A673 (cell line): ENCODE measurements at regions not wholly inside any gene's neighbourhood (a gene's known extent, or its start where the extent isn't known, plus 50 kb on each side); places are given as distances from the start of the nearest gene placed in this dataset.

Source experiments
- EZH2 ChIP-seq: fragments of 200-600 bp; sonication (generic); IDR thresholded peaks from 2 replicates; pipeline ENCODE4 v1.6.1; 2017; ENCODE audit warnings: borderline replicate concordance, low read depth, mild to moderate bottlenecking, mixed read lengths, antibody characterized with exemption, low read length; ENCODE audit not compliant: poor library complexity, severe bottlenecking
- TF ChIP-seq, protein P1 (sequence below): fragments of 300-800, 200-600 bp; sonication (generic); conservative IDR thresholded peaks from 2 replicates; pipeline ENCODE4 v1.5.1; 2017; ENCODE audit warnings: low read depth, mild to moderate bottlenecking, antibody characterized with exemption, low read length, moderate library complexity, mixed read lengths

DNA sequence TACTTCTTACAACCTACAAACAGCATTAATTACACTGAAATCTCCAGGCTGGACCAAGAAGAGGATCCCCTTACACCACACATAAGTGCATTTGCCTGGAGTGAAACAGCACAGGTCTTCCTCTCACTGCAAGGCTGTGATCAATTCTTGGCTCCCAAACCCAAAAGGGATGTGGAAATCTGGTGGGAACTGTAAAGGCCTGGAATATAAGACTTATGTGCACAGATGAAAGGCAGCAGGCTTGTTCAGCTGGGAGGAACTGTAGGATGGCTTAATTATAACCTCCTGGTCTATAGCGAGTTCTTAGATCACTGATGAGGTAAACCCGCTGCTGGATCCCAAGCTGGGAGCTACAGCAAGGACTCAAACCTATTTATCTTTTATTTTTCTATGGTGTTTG lies 182.9 kb upstream of the TNC start:
- TF ChIP-seq, protein P1, sequence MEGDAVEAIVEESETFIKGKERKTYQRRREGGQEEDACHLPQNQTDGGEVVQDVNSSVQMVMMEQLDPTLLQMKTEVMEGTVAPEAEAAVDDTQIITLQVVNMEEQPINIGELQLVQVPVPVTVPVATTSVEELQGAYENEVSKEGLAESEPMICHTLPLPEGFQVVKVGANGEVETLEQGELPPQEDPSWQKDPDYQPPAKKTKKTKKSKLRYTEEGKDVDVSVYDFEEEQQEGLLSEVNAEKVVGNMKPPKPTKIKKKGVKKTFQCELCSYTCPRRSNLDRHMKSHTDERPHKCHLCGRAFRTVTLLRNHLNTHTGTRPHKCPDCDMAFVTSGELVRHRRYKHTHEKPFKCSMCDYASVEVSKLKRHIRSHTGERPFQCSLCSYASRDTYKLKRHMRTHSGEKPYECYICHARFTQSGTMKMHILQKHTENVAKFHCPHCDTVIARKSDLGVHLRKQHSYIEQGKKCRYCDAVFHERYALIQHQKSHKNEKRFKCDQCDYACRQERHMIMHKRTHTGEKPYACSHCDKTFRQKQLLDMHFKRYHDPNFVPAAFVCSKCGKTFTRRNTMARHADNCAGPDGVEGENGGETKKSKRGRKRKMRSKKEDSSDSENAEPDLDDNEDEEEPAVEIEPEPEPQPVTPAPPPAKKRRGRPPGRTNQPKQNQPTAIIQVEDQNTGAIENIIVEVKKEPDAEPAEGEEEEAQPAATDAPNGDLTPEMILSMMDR, result no peak
- no peak for TF ChIP-seq EZH2
